ENCODE measurements at regions not wholly inside any gene's neighbourhood (a gene's known extent, or its start where the extent isn't known, plus 50 kb on each side); places are given as distances from the start of the nearest gene placed in this dataset.

DNA sequence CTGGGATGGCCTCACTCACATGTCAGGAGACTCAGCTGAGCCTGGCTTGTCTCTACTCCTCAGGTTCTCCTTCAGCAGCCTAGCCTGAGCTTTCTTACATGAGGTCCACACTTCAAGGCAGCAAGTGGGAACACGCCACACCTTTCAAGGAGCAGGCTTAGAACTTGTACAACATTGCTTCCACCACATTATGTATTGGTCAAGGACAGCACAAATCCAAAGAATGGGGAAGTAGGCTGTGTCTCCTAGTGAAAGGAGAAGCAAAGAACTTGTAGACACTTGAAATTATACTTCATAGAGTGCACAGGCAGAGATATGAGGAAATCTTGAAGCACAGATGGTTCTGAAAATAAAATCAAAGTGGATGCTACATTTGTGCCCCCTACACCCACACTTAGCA, 120.9 kb upstream of the NOCT start:
- DNase-seq (no peak), ATAC-seq (no peak)
- Histone ChIP-seq H3K27me3 (no peaks in the 10 kb centered on the region), H3K36me3 (replicated peaks in 1 of 2; ENCODE audit: insufficient read depth in 1 of 2, low read depth in 2 of 2) (no peaks in the 10 kb centered on the region), H3K27ac (no peak overlapping the region), H3K9me3 (no peaks in the 10 kb centered on the region), H3K4me1 (no peaks in the 10 kb centered on the region), H3K4me3 (no peak overlapping the region)
- TF ChIP-seq, protein P1, sequence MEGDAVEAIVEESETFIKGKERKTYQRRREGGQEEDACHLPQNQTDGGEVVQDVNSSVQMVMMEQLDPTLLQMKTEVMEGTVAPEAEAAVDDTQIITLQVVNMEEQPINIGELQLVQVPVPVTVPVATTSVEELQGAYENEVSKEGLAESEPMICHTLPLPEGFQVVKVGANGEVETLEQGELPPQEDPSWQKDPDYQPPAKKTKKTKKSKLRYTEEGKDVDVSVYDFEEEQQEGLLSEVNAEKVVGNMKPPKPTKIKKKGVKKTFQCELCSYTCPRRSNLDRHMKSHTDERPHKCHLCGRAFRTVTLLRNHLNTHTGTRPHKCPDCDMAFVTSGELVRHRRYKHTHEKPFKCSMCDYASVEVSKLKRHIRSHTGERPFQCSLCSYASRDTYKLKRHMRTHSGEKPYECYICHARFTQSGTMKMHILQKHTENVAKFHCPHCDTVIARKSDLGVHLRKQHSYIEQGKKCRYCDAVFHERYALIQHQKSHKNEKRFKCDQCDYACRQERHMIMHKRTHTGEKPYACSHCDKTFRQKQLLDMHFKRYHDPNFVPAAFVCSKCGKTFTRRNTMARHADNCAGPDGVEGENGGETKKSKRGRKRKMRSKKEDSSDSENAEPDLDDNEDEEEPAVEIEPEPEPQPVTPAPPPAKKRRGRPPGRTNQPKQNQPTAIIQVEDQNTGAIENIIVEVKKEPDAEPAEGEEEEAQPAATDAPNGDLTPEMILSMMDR (IDR thresholded peaks at IDR 0.05) = no peak
- no peak for TF ChIP-seq POLR2A (IDR thresholded peaks at IDR 0.05)
- WGBS, 2 donors = 64 to 91% methylated on average over 1 of the region's 1 CpG
- intact Hi-C loops (cut with DNase I) = no loop called here

DNA sequence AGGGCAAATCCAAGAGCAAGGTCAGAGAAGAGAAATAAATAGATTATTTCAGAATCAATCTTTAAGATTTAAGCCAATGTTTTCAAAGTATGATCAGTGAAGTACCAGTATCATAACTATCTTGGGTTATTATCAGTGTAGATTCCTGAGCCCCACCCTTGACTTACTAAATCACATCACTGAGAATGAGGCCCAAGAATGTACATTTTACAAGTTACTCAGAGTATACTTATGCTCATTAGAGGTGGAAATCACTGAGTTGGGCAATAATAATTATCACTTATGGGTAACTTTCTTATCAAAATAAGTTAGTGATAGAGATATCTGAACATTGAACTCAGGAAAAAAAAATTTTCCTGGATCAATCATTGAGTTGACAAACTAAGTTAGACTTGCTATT, 121.6 kb upstream of the NOCT start:
- H3K9me3 ChIP-seq = no peaks in the 10 kb centered on the region
- no peak for ATAC-seq
- no peaks in the 10 kb centered on the region for H3K27me3 ChIP-seq
- intact Hi-C loops (cut with DNase I) = no loop called here
- DNase-seq = no peak
- H3K4me1 ChIP-seq = no peaks in the 10 kb centered on the region
- H3K4me3 ChIP-seq = no peak overlapping the region
- H3K27ac ChIP-seq = no peak overlapping the region
- H3K36me3 ChIP-seq (replicated peaks in 1 of 2; ENCODE audit: insufficient read depth in 1 of 2, low read depth in 2 of 2) = no peaks in the 10 kb centered on the region
- no peak for TF ChIP-seq POLR2A (IDR thresholded peaks at IDR 0.05)
- TF ChIP-seq, protein P1 (IDR thresholded peaks at IDR 0.05) = no peak

DNA sequence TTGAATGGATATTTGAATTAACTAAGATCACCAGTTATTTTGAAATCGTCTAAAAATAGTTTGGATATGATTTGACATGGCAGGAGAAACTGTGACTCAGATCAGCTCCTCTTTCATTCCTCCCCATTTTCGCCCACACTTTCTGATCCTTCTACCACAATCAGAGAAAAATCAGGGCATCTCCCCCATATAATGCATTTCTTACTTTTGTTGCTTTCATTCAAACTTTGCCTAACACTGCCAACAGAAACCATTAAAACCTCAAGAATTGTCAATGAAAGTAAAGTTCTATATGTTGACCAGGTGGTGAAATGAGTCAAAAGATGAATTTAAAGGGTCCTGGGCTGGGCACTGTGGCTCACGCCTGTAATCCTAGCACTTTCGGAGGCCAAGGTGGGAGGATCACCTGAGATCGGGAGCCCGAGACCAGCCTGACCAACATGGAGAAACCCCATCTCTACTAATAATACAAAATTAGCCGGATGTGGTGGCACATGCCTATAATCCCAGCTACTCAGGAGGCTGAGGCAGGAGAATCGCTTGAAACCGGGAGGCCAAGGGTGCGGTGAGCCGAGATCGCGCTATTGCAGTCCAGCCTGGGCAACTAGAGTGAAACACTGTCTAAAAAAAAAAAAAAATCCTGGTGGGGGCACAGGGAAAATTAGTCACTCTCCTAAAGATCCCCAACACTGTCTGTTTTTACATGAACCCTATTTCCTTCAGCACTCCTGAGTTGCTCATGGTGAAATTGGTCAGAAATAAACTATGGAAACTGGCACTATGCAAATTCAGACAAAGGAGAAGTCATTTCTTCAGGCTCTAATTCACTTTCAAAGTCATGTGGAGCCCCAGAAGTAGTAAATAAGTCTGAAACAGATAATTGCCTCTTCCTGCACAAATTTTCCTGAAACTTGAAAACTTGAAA, 122.8 kb upstream of the NOCT start:
- ATAC-seq (no peak), DNase-seq (no peak)
- 88 to 91% methylated on average over 13 of the region's 13 CpGs for WGBS, 2 donors
- intact Hi-C loops (cut with DNase I) = no loop called here
- H3K9me3 ChIP-seq = no peaks in the 10 kb centered on the region
- TF ChIP-seq, protein P1 (IDR thresholded peaks at IDR 0.05) = no peak
- no peak for TF ChIP-seq POLR2A (IDR thresholded peaks at IDR 0.05)
- H3K4me1 ChIP-seq = no peaks in the 10 kb centered on the region
- H3K36me3 ChIP-seq (replicated peaks in 1 of 2; ENCODE audit: insufficient read depth in 1 of 2, low read depth in 2 of 2) = no peaks in the 10 kb centered on the region
- no peak overlapping the region for H3K4me3 ChIP-seq
- no peak overlapping the region for H3K27ac ChIP-seq
- H3K27me3 ChIP-seq = no peaks in the 10 kb centered on the region

DNA sequence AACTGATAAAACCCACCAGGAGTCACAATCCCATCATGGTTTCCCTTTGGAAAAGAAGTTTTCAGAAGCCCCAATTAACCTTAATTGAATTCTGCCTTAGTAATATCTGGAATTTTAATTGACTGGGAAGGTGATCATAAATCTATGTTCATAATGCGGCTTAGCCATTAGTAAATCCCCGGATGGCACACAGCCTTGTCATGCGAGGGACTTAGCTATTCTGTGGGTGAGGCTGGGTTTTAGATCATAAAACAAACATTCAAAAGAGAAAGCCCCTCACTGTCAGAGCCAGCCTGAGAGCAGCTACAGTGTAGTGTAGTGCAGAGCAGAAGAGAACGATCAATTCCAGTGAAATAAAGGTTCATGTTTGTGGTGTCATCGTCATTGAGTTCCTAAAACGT, 124.0 kb upstream of the NOCT start:
- 54 to 60% methylated on average over 6 of the region's 6 CpGs for WGBS, 2 donors
- H3K9me3 ChIP-seq = no peaks in the 10 kb centered on the region
- H3K27ac ChIP-seq = no peak overlapping the region
- no peaks in the 10 kb centered on the region for H3K36me3 ChIP-seq (replicated peaks in 1 of 2; ENCODE audit: insufficient read depth in 1 of 2, low read depth in 2 of 2)
- ATAC-seq (no peak), DNase-seq (no peak)
- H3K4me1 ChIP-seq = no peaks in the 10 kb centered on the region
- no peaks in the 10 kb centered on the region for H3K27me3 ChIP-seq
- TF ChIP-seq POLR2A (IDR thresholded peaks at IDR 0.05) = no peak
- TF ChIP-seq, protein P1 (IDR thresholded peaks at IDR 0.05) = no peak
- no peak overlapping the region for H3K4me3 ChIP-seq
- intact Hi-C loops (cut with DNase I) = no loop called here
